ENCODE measurements at regions not wholly inside any gene's neighbourhood (a gene's known extent, or its start where the extent isn't known, plus 50 kb on each side); places are given as distances from the start of the nearest gene placed in this dataset.

- intact Hi-C loops (cut with DNase I, micrococcal nuclease), result no loop called here
- Mint-ChIP-seq H3K4me3 (no peak overlapping the region), H3K27me3 (no peaks in the 10 kb centered on the region), H3K4me1 (ENCODE audit: low read depth) (no peaks in the 10 kb centered on the region), H3K9me3 (peaks cover 3% of the 10 kb centered on the region), H3K36me3 (ENCODE audit: low read depth) (no peaks in the 10 kb centered on the region), H3K27ac (no peak overlapping the region)
- DNase-seq (no peak), ATAC-seq (ENCODE audit: poor library complexity) (no peak)
- TF ChIP-seq, protein P1, sequence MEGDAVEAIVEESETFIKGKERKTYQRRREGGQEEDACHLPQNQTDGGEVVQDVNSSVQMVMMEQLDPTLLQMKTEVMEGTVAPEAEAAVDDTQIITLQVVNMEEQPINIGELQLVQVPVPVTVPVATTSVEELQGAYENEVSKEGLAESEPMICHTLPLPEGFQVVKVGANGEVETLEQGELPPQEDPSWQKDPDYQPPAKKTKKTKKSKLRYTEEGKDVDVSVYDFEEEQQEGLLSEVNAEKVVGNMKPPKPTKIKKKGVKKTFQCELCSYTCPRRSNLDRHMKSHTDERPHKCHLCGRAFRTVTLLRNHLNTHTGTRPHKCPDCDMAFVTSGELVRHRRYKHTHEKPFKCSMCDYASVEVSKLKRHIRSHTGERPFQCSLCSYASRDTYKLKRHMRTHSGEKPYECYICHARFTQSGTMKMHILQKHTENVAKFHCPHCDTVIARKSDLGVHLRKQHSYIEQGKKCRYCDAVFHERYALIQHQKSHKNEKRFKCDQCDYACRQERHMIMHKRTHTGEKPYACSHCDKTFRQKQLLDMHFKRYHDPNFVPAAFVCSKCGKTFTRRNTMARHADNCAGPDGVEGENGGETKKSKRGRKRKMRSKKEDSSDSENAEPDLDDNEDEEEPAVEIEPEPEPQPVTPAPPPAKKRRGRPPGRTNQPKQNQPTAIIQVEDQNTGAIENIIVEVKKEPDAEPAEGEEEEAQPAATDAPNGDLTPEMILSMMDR (IDR thresholded peaks at IDR 0.05), result no peak
- H3K4me1 ChIP-seq (ENCODE audit: insufficient read depth, low read length), result no peaks in the 10 kb centered on the region
- no peak overlapping the region for H3K4me3 ChIP-seq (ENCODE audit: low read length)
- no peaks in the 10 kb centered on the region for H3K9me3 ChIP-seq (ENCODE audit: control insufficient read depth in 1 of 2, insufficient read depth in 1 of 2, low read length in 2 of 2)
- ChIA-PET CTCF (no interaction called here), POLR2A (no interaction called here)
- H3K27ac ChIP-seq (ENCODE audit: low read depth in 1 of 2, low read length in 2 of 2), result no peak overlapping the region
- no peaks in the 10 kb centered on the region for H3K36me3 ChIP-seq (ENCODE audit: insufficient read depth, low read length)
- H3K27me3 ChIP-seq (ENCODE audit: control insufficient read depth in 1 of 2, insufficient read depth in 2 of 2, low read length in 2 of 2), result no peaks in the 10 kb centered on the region
Observed at GRCh38 chr2:183723278-183723677, 599.0 kb downstream of the NUP35 start.

GRCh38 chr2:183729380-183729779 is 605.1 kb downstream of the NUP35 start:
- ChIA-PET POLR2A (no interaction called here), CTCF (no interaction called here)
- no peaks in the 10 kb centered on the region for H3K27me3 ChIP-seq (ENCODE audit: control insufficient read depth in 1 of 2, insufficient read depth in 2 of 2, low read length in 2 of 2)
- no peaks in the 10 kb centered on the region for H3K36me3 ChIP-seq (ENCODE audit: insufficient read depth, low read length)
- H3K4me3 Mint-ChIP-seq, result no peak overlapping the region
- H3K27ac Mint-ChIP-seq, result no peak overlapping the region
- no peaks in the 10 kb centered on the region for H3K36me3 Mint-ChIP-seq (ENCODE audit: low read depth)
- no peak overlapping the region for H3K4me3 ChIP-seq (ENCODE audit: low read length)
- TF ChIP-seq, protein P1 (IDR thresholded peaks at IDR 0.05), result no peak
- ATAC-seq (ENCODE audit: poor library complexity), result no peak
- no peaks in the 10 kb centered on the region for H3K4me1 ChIP-seq (ENCODE audit: insufficient read depth, low read length)
- no peaks in the 10 kb centered on the region for H3K27me3 Mint-ChIP-seq
- H3K9me3 ChIP-seq (ENCODE audit: control insufficient read depth in 1 of 2, insufficient read depth in 1 of 2, low read length in 2 of 2), result peaks cover 0 to 4% of the 10 kb centered on the region in 2 experiments
- H3K27ac ChIP-seq (ENCODE audit: low read depth in 1 of 2, low read length in 2 of 2), result no peak overlapping the region
- intact Hi-C loops (cut with DNase I, micrococcal nuclease), result no loop called here
- DNase-seq, result no peak
- H3K9me3 Mint-ChIP-seq, result peaks cover 2% of the 10 kb centered on the region
- no peaks in the 10 kb centered on the region for H3K4me1 Mint-ChIP-seq (ENCODE audit: low read depth)

GRCh38 chr2:183740241-183740640 is 616.0 kb downstream of the NUP35 start:
- no peaks in the 10 kb centered on the region for H3K4me1 ChIP-seq (ENCODE audit: insufficient read depth, low read length)
- H3K27ac ChIP-seq (ENCODE audit: low read depth in 1 of 2, low read length in 2 of 2), result no peak overlapping the region
- POLR2A ChIA-PET, result no interaction called here
- CTCF ChIA-PET, result no interaction called here
- Mint-ChIP-seq H3K4me1 (ENCODE audit: low read depth) (no peaks in the 10 kb centered on the region), H3K4me3 (no peak overlapping the region), H3K36me3 (ENCODE audit: low read depth) (no peaks in the 10 kb centered on the region), H3K27me3 (no peaks in the 10 kb centered on the region), H3K27ac (no peak overlapping the region), H3K9me3 (peaks cover 10% of the 10 kb centered on the region)
- no peaks in the 10 kb centered on the region for H3K36me3 ChIP-seq (ENCODE audit: insufficient read depth, low read length)
- no peak for DNase-seq
- TF ChIP-seq, protein P1 (IDR thresholded peaks at IDR 0.05), result no peak
- no peak for ATAC-seq (ENCODE audit: poor library complexity)
- no peaks in the 10 kb centered on the region for H3K9me3 ChIP-seq (ENCODE audit: control insufficient read depth in 1 of 2, insufficient read depth in 1 of 2, low read length in 2 of 2)
- no peak overlapping the region for H3K4me3 ChIP-seq (ENCODE audit: low read length)
- no peaks in the 10 kb centered on the region for H3K27me3 ChIP-seq (ENCODE audit: control insufficient read depth in 1 of 2, insufficient read depth in 2 of 2, low read length in 2 of 2)
- intact Hi-C loops (cut with DNase I, micrococcal nuclease), result no loop called here
